Right lung (tissue), 2 donors: ENCODE measurements at regions not wholly inside any gene's neighbourhood (a gene's known extent, or its start where the extent isn't known, plus 50 kb on each side); places are given as distances from the start of the nearest gene placed in this dataset.

Source experiments
- DNase-seq, 2 donors: peaks; one replicate each; pipeline ENCODE4 v3.0.0-alpha.2; 2013

DNA sequence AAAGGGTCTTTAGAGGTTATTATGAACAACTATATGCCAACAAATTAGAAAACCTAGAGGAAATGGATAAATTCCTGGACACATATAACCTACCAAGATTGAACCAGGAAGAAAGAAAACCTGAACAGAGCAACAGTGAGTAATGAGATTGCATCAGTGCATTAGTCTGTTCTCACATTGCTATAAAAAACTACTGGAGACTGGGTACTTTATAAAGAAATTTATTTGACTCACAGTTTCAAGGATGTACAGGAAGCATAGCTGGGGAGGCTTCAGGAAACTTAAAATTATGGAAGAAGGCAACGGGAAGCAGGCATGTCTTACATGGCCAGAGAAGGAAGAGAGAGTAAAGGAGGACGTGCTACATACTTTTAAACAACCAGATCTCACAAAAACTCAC, 70.8 kb upstream of the GNAZ start:
- DNase-seq: no peak

DNA sequence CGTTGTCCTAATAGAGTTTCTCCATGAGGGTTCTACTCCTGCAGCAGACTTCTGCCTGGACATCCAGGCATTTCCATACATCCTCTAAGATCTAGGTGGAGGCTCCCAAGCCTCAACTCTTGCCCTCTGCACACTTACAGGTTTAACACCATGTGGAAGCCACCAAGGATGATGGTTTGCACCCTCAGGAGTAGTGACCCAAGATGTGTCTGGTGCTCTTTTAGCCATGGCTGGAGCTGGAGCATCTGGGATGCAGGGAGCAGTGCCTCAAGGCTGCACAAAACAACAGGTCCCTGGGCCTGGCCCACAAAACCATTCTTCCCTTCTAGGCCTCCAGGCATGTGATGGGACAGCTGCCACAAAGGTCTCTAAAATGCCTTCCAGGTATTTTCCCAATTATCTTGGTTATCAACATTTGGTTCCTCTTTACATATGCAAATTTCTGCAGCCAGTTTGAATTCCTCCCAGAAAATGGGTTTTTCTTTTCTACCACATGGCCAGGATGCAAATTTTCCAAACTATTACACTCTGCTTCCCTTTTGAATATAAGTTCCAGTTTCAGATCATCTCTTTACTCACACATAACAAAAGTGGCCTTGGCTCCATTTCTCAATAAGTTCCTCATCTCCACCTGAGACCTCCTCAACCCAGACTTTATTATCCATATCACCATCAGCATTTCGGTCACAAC, 69.5 kb upstream of the GNAZ start:
- DNase-seq: no peak

DNA sequence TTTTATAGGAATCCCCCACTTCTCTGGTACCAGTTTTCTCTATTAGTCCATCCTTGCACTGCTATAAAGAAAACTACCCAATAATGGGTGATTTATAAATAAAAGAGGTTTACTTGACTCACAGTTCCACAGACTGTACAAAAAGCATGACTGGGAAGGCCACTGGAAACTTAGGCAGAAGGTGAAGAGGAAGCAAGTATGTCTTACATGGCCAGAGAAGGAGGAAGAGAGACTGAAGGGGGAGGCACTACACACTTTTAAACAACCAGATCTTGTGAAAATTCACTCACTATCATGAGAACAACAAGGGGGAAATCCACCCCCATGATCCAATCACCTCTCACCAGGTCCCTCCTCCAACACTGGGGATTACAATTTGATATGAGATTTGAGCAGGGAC, 68.9 kb upstream of the GNAZ start:
- DNase-seq: no peak

DNA sequence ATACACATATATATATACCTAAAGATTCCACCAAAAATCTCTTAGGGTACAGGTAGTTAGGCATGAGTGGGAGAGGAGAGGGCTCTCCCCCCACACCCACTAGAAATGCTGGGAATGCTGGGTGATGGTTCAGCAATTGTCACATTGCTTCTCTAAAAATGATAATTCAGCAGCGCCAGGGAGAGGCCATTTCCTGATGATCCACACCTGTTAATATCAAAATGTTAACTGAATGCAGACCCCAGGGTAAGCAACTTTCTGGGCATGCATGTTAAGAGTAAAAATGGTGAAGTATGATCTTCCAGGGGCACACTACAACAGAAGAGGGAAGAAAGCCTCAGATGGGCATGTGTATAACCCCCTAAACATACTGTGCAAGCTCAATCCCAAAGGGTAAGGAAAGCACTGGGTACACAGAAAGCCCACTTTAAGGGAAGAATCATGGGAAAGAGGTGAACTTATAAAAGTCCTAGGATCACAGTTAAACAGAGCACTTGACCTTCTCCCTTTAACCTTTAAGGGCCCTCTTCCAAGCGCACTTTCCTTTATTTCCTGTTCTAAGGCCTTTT, 67.6 kb upstream of the GNAZ start:
- no peak for DNase-seq

DNA sequence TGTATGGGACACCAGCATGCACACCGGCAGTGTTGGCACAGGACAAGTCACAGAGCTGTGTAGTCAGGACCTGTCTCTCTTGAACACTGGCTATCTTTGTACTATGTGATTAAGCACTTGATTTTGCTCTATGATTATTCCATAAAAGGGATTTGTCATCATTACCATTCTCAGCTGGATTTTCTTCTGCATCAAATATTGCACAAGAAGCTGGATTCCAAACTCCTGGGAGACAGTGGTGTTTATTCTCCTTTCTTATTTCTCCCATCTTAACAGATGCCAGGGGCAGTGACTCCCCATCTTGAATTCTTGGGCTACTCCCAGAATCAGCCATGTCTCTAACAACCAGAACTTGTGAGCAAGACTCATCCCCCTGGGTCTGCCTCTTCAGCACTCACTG, 62.5 kb upstream of the GNAZ start:
- DNase-seq: no peak

DNA sequence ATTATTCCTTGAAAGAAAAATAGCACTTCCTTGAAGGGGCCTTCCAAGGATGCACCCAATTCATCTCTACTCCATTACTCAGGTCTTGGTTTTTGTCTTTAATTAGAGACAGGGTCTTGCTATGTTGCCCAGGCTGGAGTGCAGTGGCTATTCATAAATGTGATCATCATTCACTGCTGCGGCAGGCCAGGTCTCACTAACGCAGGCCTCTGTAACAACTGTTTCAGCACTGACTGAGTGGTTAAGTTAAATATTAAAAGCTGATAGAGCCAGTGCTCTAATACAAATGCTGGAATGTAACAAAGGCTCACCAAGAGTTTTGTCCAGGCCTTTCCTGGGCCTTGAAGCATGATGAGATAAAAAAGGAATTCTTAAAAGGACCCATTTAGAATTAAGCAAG, 61.4 kb upstream of the GNAZ start:
- DNase-seq: no peak
